CD14-positive monocyte (primary cell): ENCODE measurements at regions not wholly inside any gene's neighbourhood (a gene's known extent, or its start where the extent isn't known, plus 50 kb on each side); places are given as distances from the start of the nearest gene placed in this dataset.

Source experiments
- DNase-seq, 3 donors: peaks; one replicate each; pipeline ENCODE4 v3.0.0-alpha.2; 2011 to 2022
- H2AFZ ChIP-seq: 2 replicates; pipeline ENCODE4 v1.6.0; 2012; ENCODE audit warnings: mild to moderate bottlenecking, low read depth, low read length, inconsistent platforms; ENCODE audit not compliant: insufficient read depth, poor library complexity, severe bottlenecking
- H3K27ac ChIP-seq, 2 donors: 1 replicate in 1 of 2; 2 replicates in 1 of 2; pipeline ENCODE4 v1.5.1; 2012 to 2013; ENCODE audit warnings: low read length in 2 of 2, control low read depth in 1 of 2, inconsistent platforms in 1 of 2, low read depth in 1 of 2, mild to moderate bottlenecking in 1 of 2
- H3K27me3 ChIP-seq, 2 donors: one replicate each; pipeline versions ENCODE4 v1.6.0 to v1.6.1; 2011 to 2013; ENCODE audit warnings: low read length in 2 of 2; ENCODE audit not compliant: control insufficient read depth in 2 of 2, insufficient read depth in 2 of 2
- H3K36me3 ChIP-seq, 2 donors: replicated peaks in 1 of 2; 1 replicate in 1 of 2; 2 replicates in 1 of 2; pipeline versions ENCODE4 v1.5.1 to v1.6.1; 2012 to 2013; ENCODE audit warnings: low read length in 2 of 2, control low read depth in 1 of 2, inconsistent platforms in 1 of 2, mild to moderate bottlenecking in 1 of 2; ENCODE audit not compliant: insufficient read depth in 2 of 2, control insufficient read depth in 1 of 2
- H3K4me1 ChIP-seq, 2 donors: 1 replicate in 1 of 2; 2 replicates in 1 of 2; pipeline versions ENCODE4 v1.5.1 to v1.6.1; 2012 to 2013; ENCODE audit warnings: low read length in 2 of 2, control low read depth in 1 of 2, inconsistent platforms in 1 of 2, mild to moderate bottlenecking in 1 of 2, moderate library complexity in 1 of 2; ENCODE audit not compliant: insufficient read depth in 2 of 2, control insufficient read depth in 1 of 2
- H3K4me2 ChIP-seq: replicated peaks from 2 replicates; pipeline ENCODE3; 2012; ENCODE audit warnings: low read length, moderate library complexity, mild to moderate bottlenecking; ENCODE audit not compliant: poor library complexity, severe bottlenecking; ENCODE audit errors: extremely low read depth
- H3K4me3 ChIP-seq, 3 experiments: fragments of 200-600 bp in 1 of 3; sonication (generic) in 1 of 3; replicated peaks in 1 of 3; 1 replicate in 2 of 3; 2 replicates in 1 of 3; pipeline ENCODE4 v1.5.1; 2011 to 2013; ENCODE audit warnings: low read length in 3 of 3, mild to moderate bottlenecking in 3 of 3, control low read depth in 2 of 3, low read depth in 2 of 3, inconsistent platforms in 1 of 3, moderate library complexity in 1 of 3
- H3K79me2 ChIP-seq: 2 replicates; pipeline ENCODE4 v1.6.0; 2012; ENCODE audit warnings: mild to moderate bottlenecking, control low read depth, inconsistent platforms, low read length, moderate library complexity; ENCODE audit not compliant: insufficient read depth
- H3K9ac ChIP-seq: 2 replicates; pipeline ENCODE4 v1.6.0; 2017; ENCODE audit warnings: low read length, mild to moderate bottlenecking; ENCODE audit not compliant: insufficient read depth, poor library complexity, severe bottlenecking
- H3K9me3 ChIP-seq, 2 donors: replicated peaks in 1 of 2; 1 replicate in 1 of 2; 2 replicates in 1 of 2; pipeline versions ENCODE4 v1.5.1 to v1.6.1; 2012 to 2013; ENCODE audit warnings: low read length in 2 of 2, control low read depth in 1 of 2; ENCODE audit not compliant: control insufficient read depth in 1 of 2, insufficient read depth in 1 of 2
- H4K20me1 ChIP-seq: 2 replicates; pipeline ENCODE4 v1.6.0; 2012; ENCODE audit warnings: mild to moderate bottlenecking, low read length, control low read depth, moderate library complexity; ENCODE audit not compliant: insufficient read depth
- H3K27ac Mint-ChIP-seq, 7 donors: one replicate each; pipeline ENCODE4 v1.8.0; 2020; ENCODE audit warnings: mild to moderate bottlenecking in 7 of 7, mixed read lengths in 7 of 7, moderate library complexity in 6 of 7, inconsistent platforms in 2 of 7
- H3K27me3 Mint-ChIP-seq, 3 donors: one replicate each; pipeline ENCODE4 v1.8.0; 2021 to 2022; ENCODE audit warnings: low read depth in 3 of 3, mild to moderate bottlenecking in 3 of 3, mixed read lengths in 3 of 3, moderate library complexity in 3 of 3, inconsistent platforms in 1 of 3
- H3K36me3 Mint-ChIP-seq, 2 donors: one replicate each; pipeline ENCODE4 v1.8.0; 2020; ENCODE audit warnings: mixed read lengths in 2 of 2, inconsistent platforms in 1 of 2, mild to moderate bottlenecking in 1 of 2
- H3K4me1 Mint-ChIP-seq: one replicate; pipeline ENCODE4 v1.8.0; 2020; ENCODE audit warnings: mild to moderate bottlenecking, mixed read lengths
- H3K4me3 Mint-ChIP-seq, 2 donors: one replicate each; pipeline ENCODE4 v1.8.0; 2020; ENCODE audit warnings: mild to moderate bottlenecking in 2 of 2, mixed read lengths in 2 of 2, moderate library complexity in 1 of 2
- H3K9me3 Mint-ChIP-seq, 7 donors: one replicate each; pipeline ENCODE4 v1.8.0; 2020 to 2022; ENCODE audit warnings: mixed read lengths in 7 of 7, mild to moderate bottlenecking in 6 of 7, moderate library complexity in 6 of 7, inconsistent platforms in 2 of 7
- WGBS: methylation state at CpG from one replicate; pipeline ENCODE4 v1.1.5; 2013; ENCODE audit warnings: missing lambda C conversion rate; ENCODE audit not compliant: insufficient coverage; 5-methylcytosine and 5-hydroxymethylcytosine counted together
- intact Hi-C, 2 donors: fragments of 100-400 bp; cut with micrococcal nuclease; formaldehyde crosslinking; loops; one replicate each; pipeline versions ENCODE4 v1.15.0 to v1.15.1; 2023
- TF ChIP-seq, protein P1 (sequence below): fragments of 200-600 bp; IDR thresholded peaks from one replicate; pipeline ENCODE4 v1.8.0; 2022; ENCODE audit warnings: antibody characterized with exemption, mild to moderate bottlenecking

- H3K4me1 ChIP-seq: no peaks in the 10 kb centered on the region
- no peaks in the 10 kb centered on the region for H3K27me3 ChIP-seq
- H3K27ac Mint-ChIP-seq: no peak overlapping the region
- H2AFZ ChIP-seq: no peak overlapping the region
- H3K36me3 Mint-ChIP-seq: no peaks in the 10 kb centered on the region
- no peak overlapping the region for H3K27ac ChIP-seq
- H3K9me3 Mint-ChIP-seq: peaks cover 0 to 7% (median 4%) of the 10 kb centered on the region in 7 donors
- 100% methylated on average over 3 of the region's 11 CpGs for WGBS
- peaks cover 2 to 5% (median 5%) of the 10 kb centered on the region in 3 donors for H3K27me3 Mint-ChIP-seq
- TF ChIP-seq, protein P1, sequence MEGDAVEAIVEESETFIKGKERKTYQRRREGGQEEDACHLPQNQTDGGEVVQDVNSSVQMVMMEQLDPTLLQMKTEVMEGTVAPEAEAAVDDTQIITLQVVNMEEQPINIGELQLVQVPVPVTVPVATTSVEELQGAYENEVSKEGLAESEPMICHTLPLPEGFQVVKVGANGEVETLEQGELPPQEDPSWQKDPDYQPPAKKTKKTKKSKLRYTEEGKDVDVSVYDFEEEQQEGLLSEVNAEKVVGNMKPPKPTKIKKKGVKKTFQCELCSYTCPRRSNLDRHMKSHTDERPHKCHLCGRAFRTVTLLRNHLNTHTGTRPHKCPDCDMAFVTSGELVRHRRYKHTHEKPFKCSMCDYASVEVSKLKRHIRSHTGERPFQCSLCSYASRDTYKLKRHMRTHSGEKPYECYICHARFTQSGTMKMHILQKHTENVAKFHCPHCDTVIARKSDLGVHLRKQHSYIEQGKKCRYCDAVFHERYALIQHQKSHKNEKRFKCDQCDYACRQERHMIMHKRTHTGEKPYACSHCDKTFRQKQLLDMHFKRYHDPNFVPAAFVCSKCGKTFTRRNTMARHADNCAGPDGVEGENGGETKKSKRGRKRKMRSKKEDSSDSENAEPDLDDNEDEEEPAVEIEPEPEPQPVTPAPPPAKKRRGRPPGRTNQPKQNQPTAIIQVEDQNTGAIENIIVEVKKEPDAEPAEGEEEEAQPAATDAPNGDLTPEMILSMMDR: no peak
- H3K4me2 ChIP-seq: no peak overlapping the region
- peaks cover 0 to 3% of the 10 kb centered on the region in 2 donors for H3K9me3 ChIP-seq
- no peak for DNase-seq
- no peaks in the 10 kb centered on the region for H4K20me1 ChIP-seq
- no peak overlapping the region for H3K4me3 ChIP-seq
- intact Hi-C loops: no loop called here
- peaks cover 2% of the 10 kb centered on the region for H3K4me1 Mint-ChIP-seq
- H3K9ac ChIP-seq: no peak overlapping the region
- H3K4me3 Mint-ChIP-seq: no peak overlapping the region
- H3K36me3 ChIP-seq: no peaks in the 10 kb centered on the region
- H3K79me2 ChIP-seq: no peaks in the 10 kb centered on the region
These were observed 191.2 kb downstream of the TLE3 start for GRCh38 chr15:69906256-69907185.

- H3K9ac ChIP-seq: no peak overlapping the region
- no peaks in the 10 kb centered on the region for H3K36me3 ChIP-seq
- H3K27me3 ChIP-seq: no peaks in the 10 kb centered on the region
- Mint-ChIP-seq H3K36me3 (no peaks in the 10 kb centered on the region), H3K27me3 (peaks cover 2 to 5% (median 5%) of the 10 kb centered on the region in 3 donors), H3K9me3 (peaks cover 0 to 7% (median 4%) of the 10 kb centered on the region in 7 donors), H3K4me3 (no peak overlapping the region), H3K4me1 (peaks cover 2% of the 10 kb centered on the region), H3K27ac (no peak overlapping the region)
- H3K4me2 ChIP-seq: no peak overlapping the region
- no peak overlapping the region for H2AFZ ChIP-seq
- H4K20me1 ChIP-seq: no peaks in the 10 kb centered on the region
- TF ChIP-seq, protein P1: no peak
- no peak overlapping the region for H3K27ac ChIP-seq
- no peak overlapping the region for H3K4me3 ChIP-seq
- WGBS: 92% methylated on average over 1 of the region's 1 CpG
- no peak for DNase-seq
- intact Hi-C loops: no loop called here
- no peaks in the 10 kb centered on the region for H3K79me2 ChIP-seq
- H3K9me3 ChIP-seq: peaks cover 0 to 3% of the 10 kb centered on the region in 2 donors
- H3K4me1 ChIP-seq: no peaks in the 10 kb centered on the region
These were observed 189.7 kb downstream of the TLE3 start for GRCh38 chr15:69908060-69908459.
